Erythroblast (primary cell): ENCODE measurements at regions not wholly inside any gene's neighbourhood (a gene's known extent, or its start where the extent isn't known, plus 50 kb on each side); places are given as distances from the start of the nearest gene placed in this dataset.

Experiments used
- DNase-seq, 2 experiments: peaks; one replicate each; lab custom pipeline; 2025; lab: John Stamatoyannopoulos, UW
- GATA1 ChIP-seq: IDR thresholded peaks from 2 replicates; pipeline ENCODE4 v1.6.1; 2011; ENCODE audit warnings: low read depth, mild to moderate bottlenecking, control low read depth, low read length, moderate library complexity
- POLR2A ChIP-seq: IDR thresholded peaks from 2 replicates; pipeline ENCODE4 v1.6.1; 2011; ENCODE audit warnings: mild to moderate bottlenecking, low read length

DNA sequence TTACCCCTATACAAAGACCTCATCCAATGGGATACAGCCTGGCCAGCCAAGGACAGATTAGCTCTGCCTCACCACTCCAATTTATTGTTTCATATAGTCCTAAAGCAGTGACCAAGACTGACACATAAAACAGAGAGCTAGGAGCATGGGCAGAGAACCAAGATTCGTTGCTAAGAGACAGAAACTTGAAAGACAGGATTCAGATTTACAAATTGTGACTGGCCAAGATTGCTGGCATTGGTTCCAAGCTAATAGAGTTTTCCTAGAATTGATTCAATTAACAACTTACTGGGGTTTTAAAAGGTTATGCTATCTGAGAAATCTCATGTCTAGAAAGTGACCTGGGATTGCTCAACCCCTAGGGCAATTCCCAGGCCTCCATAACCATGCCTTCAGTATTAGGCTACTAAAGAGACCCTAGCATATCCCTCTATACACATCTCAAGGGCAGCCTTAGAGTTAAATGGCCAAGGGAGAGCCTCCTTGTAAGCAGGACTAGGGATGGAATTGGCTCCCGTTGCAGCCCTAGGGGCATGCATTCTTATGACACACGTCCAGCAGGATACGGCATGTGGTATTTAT is 75.6 kb downstream of the ICOS start:
- TF ChIP-seq POLR2A (no peak), GATA1 (no peak)
- no peak for DNase-seq

DNA sequence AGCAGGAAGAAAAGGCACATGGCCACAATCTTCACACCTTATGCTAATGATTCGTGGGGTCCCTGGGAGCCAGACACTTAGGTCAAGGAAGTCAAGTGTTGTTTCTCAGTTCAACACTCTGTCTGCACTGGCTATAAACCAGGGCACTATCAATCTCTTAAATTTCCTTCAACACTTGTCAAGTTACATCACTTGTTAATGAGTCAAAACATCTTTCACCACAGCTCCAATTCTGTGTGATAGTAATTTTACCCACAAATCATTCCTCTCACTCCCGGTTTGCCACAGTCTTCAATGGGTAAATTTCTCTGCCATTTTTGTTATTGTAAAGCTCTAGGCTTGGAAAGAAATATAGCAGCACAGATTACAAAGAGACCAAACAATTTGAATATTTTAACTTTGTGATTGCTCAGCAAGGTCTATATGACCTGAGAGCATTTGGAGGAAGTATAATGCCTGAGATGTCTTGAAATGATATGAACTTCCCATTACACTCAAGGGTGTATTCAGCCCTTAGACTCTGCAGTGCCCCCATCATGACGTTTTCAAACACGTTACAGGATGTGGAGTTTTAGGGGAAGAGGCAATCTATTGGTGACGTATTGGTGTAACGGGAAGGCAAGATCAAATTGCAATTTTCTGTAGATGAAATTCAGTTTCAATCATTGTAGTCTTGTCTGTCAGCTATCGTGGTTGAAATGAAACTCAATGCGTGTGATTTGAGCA is 78.7 kb downstream of the ICOS start:
- TF ChIP-seq GATA1, result no peak
- no peak for TF ChIP-seq POLR2A
- DNase-seq, result no peak

DNA sequence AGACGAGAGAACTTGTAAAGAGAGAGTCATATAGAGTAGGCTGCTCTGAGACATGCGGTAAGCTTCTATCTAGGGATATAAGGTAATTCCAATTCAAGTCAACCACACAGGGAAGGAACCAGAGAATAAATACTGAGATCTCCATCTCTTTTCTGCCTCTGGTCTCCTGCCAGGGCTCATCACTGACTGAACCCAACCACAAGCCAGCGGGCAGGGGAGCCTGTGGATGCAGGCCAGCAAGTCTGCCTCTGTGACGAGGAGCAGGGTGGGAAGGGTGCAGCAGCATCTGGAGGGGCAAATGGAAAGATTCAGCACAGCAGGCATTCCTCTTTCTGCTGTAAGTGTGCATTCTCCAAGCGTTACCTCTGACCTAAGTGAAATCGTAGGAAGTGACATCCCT is 82.2 kb downstream of the ICOS start:
- no peak for DNase-seq
- no peak for TF ChIP-seq POLR2A
- TF ChIP-seq GATA1, result no peak

DNA sequence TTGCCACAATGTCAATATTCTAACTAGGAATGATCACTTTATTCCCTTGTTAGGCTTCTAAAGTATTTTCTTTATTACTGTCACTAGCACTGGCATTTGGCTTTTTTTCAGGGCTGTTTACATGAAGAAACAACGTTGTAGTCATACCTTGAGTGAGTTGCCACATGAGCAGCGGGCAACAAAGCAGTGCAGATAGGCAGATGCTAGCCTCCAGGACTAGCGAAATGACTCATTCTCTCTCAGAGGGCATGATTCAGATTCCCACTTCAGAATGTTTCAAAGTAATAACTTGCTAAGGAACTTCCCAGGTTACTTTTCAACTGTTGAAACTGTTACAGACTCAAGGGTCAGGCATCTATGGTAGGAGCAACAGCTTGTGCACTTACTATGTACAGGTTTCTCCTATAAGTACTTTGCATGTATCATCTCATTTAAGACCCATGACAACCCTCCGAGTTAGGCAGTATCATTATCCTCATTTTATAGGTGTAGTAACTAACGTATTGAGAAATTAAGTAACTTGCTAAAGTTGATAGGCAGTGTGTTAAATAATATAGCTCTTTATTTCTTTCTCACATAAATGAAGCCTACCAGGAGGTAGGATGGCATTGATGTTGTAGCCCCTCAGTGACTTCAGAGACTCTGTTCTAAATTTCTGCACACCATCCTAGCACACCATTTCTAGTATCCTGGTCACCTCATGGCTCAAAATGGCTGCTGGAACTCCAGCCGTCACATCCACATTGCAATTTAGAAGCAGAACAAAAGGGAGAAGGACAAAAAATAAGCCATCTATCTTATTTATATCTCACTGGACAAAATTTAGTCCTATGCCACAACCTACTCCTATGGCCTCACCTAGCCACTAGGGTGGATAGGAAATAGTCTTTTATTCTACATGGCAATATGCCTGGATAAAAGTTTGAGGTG is 83.3 kb downstream of the ICOS start:
- no peak for TF ChIP-seq POLR2A
- no peak for TF ChIP-seq GATA1
- DNase-seq, result no peak

DNA sequence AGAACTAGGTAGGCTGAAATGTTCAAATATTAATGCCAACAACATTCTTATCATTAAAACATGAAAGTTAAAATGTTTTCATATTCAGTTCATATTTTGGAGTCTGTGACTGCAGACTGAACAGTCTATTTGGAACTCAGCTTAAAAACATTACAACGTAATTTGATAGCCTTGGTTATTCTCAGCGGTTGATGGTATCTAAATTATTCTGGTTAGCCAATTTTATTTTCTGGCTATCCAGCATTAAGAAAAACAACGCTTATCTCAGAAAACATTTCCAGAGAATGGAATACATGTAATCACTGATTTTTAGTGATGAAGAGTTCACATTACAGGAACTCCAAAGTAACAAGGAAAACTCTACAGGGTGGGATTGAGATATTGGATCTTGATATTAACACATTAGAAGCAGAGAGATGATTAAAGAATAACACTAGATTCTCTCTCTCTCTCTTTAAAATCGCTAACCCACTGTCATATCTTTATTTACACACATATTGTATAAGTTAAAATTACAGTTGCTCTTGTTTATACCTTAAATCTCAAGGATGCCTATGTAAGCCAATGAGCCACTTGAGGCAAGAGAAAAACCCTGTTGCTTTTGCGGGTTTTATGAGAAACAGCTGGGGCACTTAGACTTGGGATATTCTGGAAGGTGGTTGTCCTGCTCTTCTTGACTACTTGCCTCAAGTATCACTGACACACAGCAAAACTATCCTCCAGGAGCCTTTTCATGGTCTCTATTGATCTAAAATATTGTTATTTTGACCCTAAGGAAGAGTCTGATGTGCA is 84.9 kb downstream of the ICOS start:
- no peak for DNase-seq

DNA sequence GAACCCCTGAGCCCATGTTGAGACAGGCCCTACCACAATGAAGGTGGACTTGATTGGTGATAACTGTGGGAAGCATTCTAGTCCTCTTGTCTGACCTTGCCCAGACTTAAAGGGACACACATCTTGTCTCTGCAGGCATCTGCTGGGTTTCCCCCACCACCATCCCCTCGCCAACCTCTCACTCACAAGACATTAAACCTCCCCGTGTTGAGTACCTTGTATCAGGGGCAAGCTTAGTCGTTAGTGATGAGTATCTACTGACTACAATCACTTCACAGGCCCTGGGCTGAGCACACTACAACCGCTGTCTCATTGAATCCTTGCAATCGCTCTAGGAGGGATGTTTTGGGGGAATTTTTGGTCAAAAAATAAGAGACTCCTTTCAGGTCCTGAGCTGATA is 86.0 kb downstream of the ICOS start:
- TF ChIP-seq POLR2A (no peak), GATA1 (no peak)
- no peak for DNase-seq

More for the DNA sequence above, 84.9 kb downstream of the ICOS start:
- TF ChIP-seq POLR2A, result no peak
- TF ChIP-seq GATA1, result no peak

DNA sequence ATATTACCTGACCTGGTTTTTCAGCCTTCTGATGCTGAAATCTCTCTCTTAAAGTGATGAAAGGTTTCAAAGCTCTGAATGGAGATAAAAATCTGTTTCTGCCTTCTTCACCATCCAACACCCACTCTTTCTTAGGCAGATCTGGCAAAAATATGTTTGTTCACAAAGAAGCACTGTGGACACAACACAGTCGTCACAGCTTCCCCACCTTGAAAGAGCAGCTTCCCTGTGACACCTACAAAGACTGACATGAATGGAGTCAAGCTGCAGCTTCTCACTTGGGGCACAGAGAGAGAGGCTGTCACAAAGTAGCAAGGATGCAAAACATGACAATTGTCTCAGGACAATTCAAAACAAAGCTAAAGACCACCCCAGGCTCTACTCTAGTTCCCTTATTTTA is 86.5 kb downstream of the ICOS start:
- TF ChIP-seq POLR2A (no peak), GATA1 (no peak)
- DNase-seq, result no peak

DNA sequence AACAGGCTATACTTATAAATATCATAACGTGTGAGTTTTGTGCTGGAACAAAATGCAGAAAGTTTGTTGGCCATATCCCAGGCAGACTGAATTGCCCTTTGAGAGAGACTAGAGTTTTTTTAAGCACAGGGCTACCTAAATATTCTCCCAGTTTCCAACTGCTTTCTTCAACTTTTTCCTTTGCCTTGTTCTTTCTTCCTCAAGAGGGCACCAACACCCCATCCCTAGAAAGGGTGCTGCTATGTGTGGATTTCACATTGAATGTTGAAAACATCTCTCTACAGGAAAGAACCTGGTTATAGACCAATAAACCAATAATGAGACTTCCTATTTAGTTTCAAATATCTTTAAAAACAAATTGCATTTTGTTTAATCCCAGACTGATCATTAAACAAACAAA is 87.9 kb downstream of the ICOS start:
- no peak for DNase-seq
- TF ChIP-seq POLR2A (no peak), GATA1 (no peak)

DNA sequence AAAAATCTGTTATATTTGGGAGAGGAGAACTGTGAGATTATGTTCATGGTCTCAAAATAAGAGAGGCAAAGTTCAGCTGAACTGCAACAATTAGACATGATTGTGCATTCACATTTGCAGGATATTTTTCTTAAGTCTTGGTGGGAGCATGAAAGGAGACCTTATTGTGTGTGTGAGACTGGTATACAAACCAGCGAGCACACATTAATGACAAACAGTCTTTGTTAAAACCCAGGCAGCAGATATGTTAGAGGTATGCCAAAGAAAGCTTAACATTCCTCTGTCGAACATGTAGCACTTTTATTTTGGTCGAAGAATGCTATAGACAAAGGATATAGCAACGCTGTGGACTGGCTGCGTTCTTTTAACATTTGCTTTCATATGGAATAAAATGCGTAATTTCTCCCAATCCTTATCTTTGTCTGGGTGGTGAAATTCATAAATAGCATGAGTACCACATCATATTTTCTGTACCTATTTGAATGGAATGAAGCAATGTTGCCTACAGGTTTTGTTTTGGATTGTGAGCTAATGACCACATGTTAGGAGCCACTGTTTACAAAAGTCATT is 88.4 kb downstream of the ICOS start:
- TF ChIP-seq GATA1 (no peak), POLR2A (no peak)
- DNase-seq, result no peak

DNA sequence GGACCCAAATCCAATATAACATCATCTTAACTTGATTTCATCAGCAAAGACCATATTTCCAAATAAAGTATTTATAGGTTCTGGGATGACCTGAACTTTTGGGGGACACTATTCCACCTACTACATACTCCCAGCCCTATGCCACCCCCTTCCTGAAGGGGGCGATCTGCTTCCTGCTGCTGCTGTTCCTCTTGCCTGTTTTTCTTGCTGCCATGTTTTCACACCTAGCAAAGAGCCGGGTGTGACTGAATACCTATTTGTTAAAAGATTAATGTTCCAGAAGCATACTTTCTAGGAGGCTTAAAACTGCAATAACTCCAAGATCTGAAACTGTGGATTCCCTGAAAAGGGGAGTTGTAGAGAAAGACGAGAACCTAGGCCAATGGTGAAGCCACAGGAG is 89.7 kb downstream of the ICOS start:
- TF ChIP-seq POLR2A, result no peak
- no peak for DNase-seq

DNA sequence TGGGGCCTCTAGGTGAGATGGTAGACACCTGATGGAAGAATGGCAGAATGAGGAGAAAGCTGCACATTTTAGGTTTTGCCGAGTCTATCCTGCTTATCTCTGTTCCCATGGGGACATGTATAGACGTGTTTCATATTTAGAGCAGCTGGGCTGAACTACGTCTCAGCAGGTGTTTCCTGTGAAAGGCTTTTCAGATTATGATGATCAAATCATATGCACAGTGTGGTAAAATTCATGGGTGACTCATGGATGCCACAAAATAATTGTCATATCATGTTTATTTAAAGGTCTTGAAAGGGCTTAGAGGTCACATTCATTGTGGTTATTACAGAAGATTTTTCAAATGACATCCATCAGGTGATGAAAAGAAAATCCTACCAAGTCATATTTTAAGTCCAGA is 90.5 kb downstream of the ICOS start:
- no peak for DNase-seq
- TF ChIP-seq GATA1, result no peak
- TF ChIP-seq POLR2A, result no peak

DNA sequence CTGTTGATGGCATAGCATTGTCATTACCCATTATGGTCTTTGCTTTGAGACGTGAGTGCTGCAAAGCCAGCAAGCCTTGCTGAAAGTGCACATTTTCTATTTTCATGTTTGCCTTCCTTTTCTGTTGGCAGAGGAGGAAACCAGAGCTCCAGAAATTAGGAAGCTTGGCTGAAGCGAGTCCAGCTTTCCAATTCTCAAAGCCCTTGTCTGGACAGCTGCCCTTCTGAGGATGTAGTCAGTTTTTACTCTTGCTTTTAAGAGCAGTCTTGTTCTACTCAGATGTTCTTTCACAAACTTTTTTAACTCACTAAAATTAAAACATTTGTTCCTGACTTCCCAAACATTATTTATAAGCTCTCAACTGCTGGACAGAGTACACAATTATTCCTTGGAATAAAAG is 93.8 kb downstream of the ICOS start:
- TF ChIP-seq GATA1 (no peak), POLR2A (no peak)
- no peak for DNase-seq

DNA sequence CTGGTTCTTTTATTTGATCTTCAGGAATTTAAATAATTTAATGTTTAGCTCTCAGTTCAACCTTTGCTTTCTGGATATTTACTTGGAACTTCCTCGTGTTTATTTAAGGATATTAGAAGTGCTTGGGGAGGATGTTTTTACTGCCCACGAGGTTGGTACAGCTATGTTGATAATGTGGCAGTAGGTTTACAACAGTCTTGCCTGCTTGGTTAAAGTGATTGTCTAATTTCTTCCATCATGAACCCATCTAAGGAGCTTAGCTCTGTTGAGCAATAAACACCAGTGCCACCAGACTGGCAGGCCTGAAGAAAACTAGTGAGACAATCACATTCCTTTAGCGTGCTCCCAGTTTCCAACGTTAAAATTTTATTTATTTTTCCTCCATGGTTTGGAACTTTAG is 94.5 kb downstream of the ICOS start:
- DNase-seq, result no peak
- TF ChIP-seq POLR2A (no peak), GATA1 (no peak)
